ENCODE measurements at regions not wholly inside any gene's neighbourhood (a gene's known extent, or its start where the extent isn't known, plus 50 kb on each side); places are given as distances from the start of the nearest gene placed in this dataset.

DNA sequence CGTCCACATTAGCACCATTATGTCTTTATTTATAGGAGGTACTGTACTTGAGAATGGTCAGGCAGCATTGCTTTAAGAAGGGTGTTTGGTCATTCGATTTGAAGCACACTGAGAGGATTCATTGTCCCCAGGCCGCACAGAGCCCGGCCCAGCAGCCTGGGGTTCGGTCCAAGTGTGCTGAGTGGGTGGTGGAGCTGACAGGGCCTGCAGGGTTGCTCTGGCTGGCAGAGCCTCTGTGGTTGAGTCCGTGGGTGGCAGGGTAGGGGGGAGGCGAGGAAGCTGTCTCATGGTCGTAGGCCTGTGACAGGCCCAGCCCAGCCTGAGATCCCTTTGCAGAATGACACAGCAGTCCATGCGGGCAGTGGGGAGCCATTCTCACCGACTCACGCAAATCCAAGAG, 227.7 kb upstream of the TOPAZ1 start:
- TF ChIP-seq, protein P1, sequence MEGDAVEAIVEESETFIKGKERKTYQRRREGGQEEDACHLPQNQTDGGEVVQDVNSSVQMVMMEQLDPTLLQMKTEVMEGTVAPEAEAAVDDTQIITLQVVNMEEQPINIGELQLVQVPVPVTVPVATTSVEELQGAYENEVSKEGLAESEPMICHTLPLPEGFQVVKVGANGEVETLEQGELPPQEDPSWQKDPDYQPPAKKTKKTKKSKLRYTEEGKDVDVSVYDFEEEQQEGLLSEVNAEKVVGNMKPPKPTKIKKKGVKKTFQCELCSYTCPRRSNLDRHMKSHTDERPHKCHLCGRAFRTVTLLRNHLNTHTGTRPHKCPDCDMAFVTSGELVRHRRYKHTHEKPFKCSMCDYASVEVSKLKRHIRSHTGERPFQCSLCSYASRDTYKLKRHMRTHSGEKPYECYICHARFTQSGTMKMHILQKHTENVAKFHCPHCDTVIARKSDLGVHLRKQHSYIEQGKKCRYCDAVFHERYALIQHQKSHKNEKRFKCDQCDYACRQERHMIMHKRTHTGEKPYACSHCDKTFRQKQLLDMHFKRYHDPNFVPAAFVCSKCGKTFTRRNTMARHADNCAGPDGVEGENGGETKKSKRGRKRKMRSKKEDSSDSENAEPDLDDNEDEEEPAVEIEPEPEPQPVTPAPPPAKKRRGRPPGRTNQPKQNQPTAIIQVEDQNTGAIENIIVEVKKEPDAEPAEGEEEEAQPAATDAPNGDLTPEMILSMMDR (IDR thresholded peaks at IDR 0.05) = no peak
- TF ChIP-seq POLR2A (IDR thresholded peaks at IDR 0.05) = no peak

All from vagina (tissue), 2 donors.